ENCODE measurements at regions not wholly inside any gene's neighbourhood (a gene's known extent, or its start where the extent isn't known, plus 50 kb on each side); places are given as distances from the start of the nearest gene placed in this dataset.

DNA sequence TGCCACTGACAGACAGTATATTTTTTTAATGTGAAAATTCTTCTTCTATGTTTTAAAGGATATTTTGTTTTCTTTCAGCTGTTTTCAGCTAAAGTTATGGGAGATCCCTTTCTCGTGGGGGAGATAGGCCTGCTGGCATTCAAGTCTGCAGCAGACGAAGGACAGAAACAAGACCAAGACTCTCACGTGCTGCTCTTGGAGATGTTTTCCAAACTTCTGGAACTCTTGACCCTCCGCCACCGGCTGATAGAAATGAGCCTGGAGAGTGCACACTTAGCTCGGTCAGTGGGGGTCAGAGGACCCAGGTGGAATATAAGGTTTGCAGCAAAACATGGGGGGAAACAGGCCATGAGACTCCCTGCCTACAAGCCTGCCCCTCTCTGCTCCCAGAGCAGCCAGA lies 120.5 kb downstream of the CD164 start:
- no peak for TF ChIP-seq POLR2A (IDR thresholded peaks at IDR 0.05)
- TF ChIP-seq, protein P1, sequence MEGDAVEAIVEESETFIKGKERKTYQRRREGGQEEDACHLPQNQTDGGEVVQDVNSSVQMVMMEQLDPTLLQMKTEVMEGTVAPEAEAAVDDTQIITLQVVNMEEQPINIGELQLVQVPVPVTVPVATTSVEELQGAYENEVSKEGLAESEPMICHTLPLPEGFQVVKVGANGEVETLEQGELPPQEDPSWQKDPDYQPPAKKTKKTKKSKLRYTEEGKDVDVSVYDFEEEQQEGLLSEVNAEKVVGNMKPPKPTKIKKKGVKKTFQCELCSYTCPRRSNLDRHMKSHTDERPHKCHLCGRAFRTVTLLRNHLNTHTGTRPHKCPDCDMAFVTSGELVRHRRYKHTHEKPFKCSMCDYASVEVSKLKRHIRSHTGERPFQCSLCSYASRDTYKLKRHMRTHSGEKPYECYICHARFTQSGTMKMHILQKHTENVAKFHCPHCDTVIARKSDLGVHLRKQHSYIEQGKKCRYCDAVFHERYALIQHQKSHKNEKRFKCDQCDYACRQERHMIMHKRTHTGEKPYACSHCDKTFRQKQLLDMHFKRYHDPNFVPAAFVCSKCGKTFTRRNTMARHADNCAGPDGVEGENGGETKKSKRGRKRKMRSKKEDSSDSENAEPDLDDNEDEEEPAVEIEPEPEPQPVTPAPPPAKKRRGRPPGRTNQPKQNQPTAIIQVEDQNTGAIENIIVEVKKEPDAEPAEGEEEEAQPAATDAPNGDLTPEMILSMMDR (IDR thresholded peaks at IDR 0.05): no peak
